ENCODE measurements at regions not wholly inside any gene's neighbourhood (a gene's known extent, or its start where the extent isn't known, plus 50 kb on each side); places are given as distances from the start of the nearest gene placed in this dataset.

DNA sequence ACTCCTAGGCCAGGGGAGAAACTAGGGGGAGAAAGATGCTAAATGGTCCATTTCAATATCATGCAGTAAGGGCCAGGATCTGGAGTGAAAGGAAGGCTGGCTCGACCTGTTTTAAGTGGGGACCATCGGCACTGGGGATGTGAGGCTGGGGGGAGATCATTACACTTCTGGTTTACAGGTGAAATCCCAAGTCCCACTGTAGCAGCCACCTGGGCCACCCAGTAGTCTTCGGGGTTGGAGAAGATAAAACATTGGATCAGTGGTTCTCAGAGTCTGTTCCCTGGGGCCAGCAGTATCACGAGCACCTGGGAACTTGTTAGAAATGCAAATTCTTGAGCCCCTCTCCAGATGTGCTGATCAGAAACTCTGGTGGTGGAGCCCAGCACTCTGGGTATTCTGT lies 111.3 kb upstream of the ALDH1B1 start:
- TF ChIP-seq, protein P1, sequence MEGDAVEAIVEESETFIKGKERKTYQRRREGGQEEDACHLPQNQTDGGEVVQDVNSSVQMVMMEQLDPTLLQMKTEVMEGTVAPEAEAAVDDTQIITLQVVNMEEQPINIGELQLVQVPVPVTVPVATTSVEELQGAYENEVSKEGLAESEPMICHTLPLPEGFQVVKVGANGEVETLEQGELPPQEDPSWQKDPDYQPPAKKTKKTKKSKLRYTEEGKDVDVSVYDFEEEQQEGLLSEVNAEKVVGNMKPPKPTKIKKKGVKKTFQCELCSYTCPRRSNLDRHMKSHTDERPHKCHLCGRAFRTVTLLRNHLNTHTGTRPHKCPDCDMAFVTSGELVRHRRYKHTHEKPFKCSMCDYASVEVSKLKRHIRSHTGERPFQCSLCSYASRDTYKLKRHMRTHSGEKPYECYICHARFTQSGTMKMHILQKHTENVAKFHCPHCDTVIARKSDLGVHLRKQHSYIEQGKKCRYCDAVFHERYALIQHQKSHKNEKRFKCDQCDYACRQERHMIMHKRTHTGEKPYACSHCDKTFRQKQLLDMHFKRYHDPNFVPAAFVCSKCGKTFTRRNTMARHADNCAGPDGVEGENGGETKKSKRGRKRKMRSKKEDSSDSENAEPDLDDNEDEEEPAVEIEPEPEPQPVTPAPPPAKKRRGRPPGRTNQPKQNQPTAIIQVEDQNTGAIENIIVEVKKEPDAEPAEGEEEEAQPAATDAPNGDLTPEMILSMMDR (conservative IDR thresholded peaks at IDR 0.05; ENCODE audit: low read depth, low read length) = no peak
- TF ChIP-seq EZH2phosphoT487 (IDR thresholded peaks at IDR 0.05; ENCODE audit: borderline replicate concordance, low read length) (no peak), EZH2 (IDR thresholded peaks at IDR 0.05; ENCODE audit: low read length, unreplicated experiment) (no peak)

Data from PC-3 (cell line).